Thyroid gland (tissue), 4 donors: ENCODE measurements at regions not wholly inside any gene's neighbourhood (a gene's known extent, or its start where the extent isn't known, plus 50 kb on each side); places are given as distances from the start of the nearest gene placed in this dataset.

ENCODE experiments used
- POLR2A ChIP-seq, 2 donors: fragments of 450-650 bp; IDR thresholded peaks; one replicate each; pipeline ENCODE4 v1.6.1; 2017; ENCODE audit warnings: antibody characterized with exemption in 2 of 2, mild to moderate bottlenecking in 2 of 2, moderate library complexity in 1 of 2
- TF ChIP-seq, protein P1 (sequence below), 6 experiments: fragments of 200-600 bp in 3 of 6; fragments of 450-650 bp in 3 of 6; sonication (generic) in 3 of 6; IDR thresholded peaks; one replicate each; pipeline ENCODE4 v1.5.1; 2016 to 2019; ENCODE audit warnings: antibody characterized with exemption in 6 of 6, mild to moderate bottlenecking in 2 of 6, inconsistent platforms in 1 of 6, moderate library complexity in 1 of 6

DNA sequence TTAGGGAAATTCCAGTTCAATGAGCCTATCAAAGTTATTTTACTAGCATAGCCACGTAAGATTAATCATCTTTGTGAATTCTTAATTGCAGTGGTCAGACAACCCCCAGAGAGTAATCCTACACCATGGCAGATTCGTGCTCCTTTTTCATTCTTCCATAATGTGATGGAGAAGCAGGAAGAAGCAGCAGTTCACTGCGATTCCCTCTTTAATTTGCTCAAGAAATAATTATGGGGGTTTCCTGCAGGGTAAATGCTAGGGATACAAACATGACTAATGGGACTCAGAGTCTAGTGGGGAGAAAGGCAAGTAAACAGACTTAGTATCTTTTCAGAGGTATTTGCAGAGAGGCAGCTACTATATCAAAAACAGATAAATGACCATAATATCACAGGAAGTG lies 175.8 kb upstream of the HNRNPA3 start:
- TF ChIP-seq, protein P1, sequence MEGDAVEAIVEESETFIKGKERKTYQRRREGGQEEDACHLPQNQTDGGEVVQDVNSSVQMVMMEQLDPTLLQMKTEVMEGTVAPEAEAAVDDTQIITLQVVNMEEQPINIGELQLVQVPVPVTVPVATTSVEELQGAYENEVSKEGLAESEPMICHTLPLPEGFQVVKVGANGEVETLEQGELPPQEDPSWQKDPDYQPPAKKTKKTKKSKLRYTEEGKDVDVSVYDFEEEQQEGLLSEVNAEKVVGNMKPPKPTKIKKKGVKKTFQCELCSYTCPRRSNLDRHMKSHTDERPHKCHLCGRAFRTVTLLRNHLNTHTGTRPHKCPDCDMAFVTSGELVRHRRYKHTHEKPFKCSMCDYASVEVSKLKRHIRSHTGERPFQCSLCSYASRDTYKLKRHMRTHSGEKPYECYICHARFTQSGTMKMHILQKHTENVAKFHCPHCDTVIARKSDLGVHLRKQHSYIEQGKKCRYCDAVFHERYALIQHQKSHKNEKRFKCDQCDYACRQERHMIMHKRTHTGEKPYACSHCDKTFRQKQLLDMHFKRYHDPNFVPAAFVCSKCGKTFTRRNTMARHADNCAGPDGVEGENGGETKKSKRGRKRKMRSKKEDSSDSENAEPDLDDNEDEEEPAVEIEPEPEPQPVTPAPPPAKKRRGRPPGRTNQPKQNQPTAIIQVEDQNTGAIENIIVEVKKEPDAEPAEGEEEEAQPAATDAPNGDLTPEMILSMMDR (IDR thresholded peaks at IDR 0.05), result no peak
- no peak for TF ChIP-seq POLR2A (IDR thresholded peaks at IDR 0.05)
